Osteoblast (primary cell): ENCODE measurements at regions not wholly inside any gene's neighbourhood (a gene's known extent, or its start where the extent isn't known, plus 50 kb on each side); places are given as distances from the start of the nearest gene placed in this dataset.

Experiments
- DNase-seq: peaks from one replicate; pipeline ENCODE4 v3.0.0; 2011; ENCODE audit warnings: low spot score, mixed read lengths; ENCODE audit not compliant: insufficient read length; ENCODE audit errors: missing footprints
- H2AFZ ChIP-seq: 2 replicates; pipeline ENCODE4 v1.6.0; 2011; ENCODE audit warnings: mild to moderate bottlenecking, low read length
- H3K27ac ChIP-seq: 2 replicates; pipeline ENCODE4 v1.5.1; 2011; ENCODE audit warnings: mild to moderate bottlenecking, low read depth, low read length, moderate library complexity
- H3K27me3 ChIP-seq: 2 replicates; pipeline ENCODE4 v1.6.0; 2012; ENCODE audit warnings: mild to moderate bottlenecking, control low read depth, inconsistent platforms, low read length, moderate library complexity; ENCODE audit not compliant: insufficient read depth
- H3K36me3 ChIP-seq: 2 replicates; pipeline ENCODE4 v1.5.1; 2011; ENCODE audit warnings: mild to moderate bottlenecking, low read length, control low read depth, moderate library complexity; ENCODE audit not compliant: insufficient read depth
- H3K4me1 ChIP-seq: 2 replicates; pipeline ENCODE4 v1.5.1; 2011; ENCODE audit warnings: mild to moderate bottlenecking, low read length, control low read depth, moderate library complexity; ENCODE audit not compliant: insufficient read depth
- H3K4me2 ChIP-seq: 2 replicates; pipeline ENCODE4 v1.6.0; 2011; ENCODE audit warnings: mild to moderate bottlenecking, low read length; ENCODE audit not compliant: insufficient read depth
- H3K4me3 ChIP-seq: fragments of 200-600 bp; sonication (generic); 3 replicates; pipeline ENCODE4 v1.5.1; 2012; ENCODE audit warnings: mild to moderate bottlenecking, low read length, inconsistent platforms; ENCODE audit not compliant: insufficient read depth
- H3K79me2 ChIP-seq: 2 replicates; pipeline ENCODE4 v1.6.0; 2012; ENCODE audit warnings: mild to moderate bottlenecking, low read length, control low read depth, inconsistent platforms; ENCODE audit not compliant: insufficient read depth
- H3K9me3 ChIP-seq: 2 replicates; pipeline ENCODE4 v1.5.1; 2011; ENCODE audit warnings: low read depth, low read length, control low read depth
- H4K20me1 ChIP-seq: 2 replicates; pipeline ENCODE4 v1.6.0; 2012; ENCODE audit warnings: mild to moderate bottlenecking, low read length, control low read depth; ENCODE audit not compliant: insufficient read depth
- TF ChIP-seq, protein P1 (sequence below): IDR thresholded peaks from 2 replicates; pipeline ENCODE4 v1.5.1; 2011; ENCODE audit warnings: mild to moderate bottlenecking, low read depth, low read length, moderate library complexity; ENCODE audit errors: extremely low read depth

DNA sequence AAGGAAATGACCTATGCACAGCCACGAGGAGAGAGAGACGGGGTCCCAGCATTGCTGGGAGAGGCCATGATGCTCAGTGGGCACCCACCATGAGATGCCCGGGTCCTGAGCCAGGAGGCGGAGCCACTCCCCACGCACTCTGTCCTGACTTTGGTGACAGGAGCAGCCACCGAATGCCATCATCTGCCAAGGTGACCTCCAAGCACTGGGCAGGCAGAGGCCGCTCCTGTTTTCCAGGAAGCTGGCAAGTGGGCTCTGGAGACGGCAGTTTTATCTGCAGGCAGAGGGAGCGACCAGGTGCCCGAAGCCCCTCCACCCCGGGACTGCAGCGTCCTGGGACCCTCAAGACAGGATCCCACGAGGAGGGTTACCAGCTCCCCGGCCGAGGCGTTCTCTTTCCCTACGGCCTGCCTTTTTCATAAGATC, 453.9 kb downstream of the BRD1 start:
- no peak overlapping the region for H3K27ac ChIP-seq
- H3K27me3 ChIP-seq: no peaks in the 10 kb centered on the region
- no peaks in the 10 kb centered on the region for H3K36me3 ChIP-seq
- TF ChIP-seq, protein P1, sequence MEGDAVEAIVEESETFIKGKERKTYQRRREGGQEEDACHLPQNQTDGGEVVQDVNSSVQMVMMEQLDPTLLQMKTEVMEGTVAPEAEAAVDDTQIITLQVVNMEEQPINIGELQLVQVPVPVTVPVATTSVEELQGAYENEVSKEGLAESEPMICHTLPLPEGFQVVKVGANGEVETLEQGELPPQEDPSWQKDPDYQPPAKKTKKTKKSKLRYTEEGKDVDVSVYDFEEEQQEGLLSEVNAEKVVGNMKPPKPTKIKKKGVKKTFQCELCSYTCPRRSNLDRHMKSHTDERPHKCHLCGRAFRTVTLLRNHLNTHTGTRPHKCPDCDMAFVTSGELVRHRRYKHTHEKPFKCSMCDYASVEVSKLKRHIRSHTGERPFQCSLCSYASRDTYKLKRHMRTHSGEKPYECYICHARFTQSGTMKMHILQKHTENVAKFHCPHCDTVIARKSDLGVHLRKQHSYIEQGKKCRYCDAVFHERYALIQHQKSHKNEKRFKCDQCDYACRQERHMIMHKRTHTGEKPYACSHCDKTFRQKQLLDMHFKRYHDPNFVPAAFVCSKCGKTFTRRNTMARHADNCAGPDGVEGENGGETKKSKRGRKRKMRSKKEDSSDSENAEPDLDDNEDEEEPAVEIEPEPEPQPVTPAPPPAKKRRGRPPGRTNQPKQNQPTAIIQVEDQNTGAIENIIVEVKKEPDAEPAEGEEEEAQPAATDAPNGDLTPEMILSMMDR: no peak
- H3K4me2 ChIP-seq: no peak overlapping the region
- no peaks in the 10 kb centered on the region for H4K20me1 ChIP-seq
- H3K4me3 ChIP-seq: no peak overlapping the region
- H2AFZ ChIP-seq: no peak overlapping the region
- H3K9me3 ChIP-seq: no peaks in the 10 kb centered on the region
- no peaks in the 10 kb centered on the region for H3K79me2 ChIP-seq
- no peaks in the 10 kb centered on the region for H3K4me1 ChIP-seq
- DNase-seq: no peak

DNA sequence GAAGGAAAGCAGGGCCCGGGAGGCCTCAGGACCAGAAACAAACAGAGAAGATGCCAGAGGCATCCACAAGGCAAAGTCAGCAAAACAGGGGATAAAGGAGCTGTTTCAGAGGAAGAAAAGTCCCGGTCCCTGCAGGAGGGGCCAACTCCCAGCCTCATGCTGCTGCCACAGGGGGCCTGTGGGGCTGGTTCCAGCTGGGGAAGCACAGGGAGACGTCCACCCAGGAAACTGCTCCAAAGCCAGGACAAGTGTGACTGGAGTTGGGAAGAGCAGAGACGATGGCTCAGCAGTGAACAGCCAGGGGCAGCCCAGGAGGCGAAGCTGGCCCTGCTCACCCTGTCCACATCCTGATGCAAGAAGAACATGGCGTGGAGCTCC, 454.4 kb downstream of the BRD1 start:
- H4K20me1 ChIP-seq: no peaks in the 10 kb centered on the region
- TF ChIP-seq, protein P1: no peak
- no peak overlapping the region for H3K27ac ChIP-seq
- no peaks in the 10 kb centered on the region for H3K27me3 ChIP-seq
- no peaks in the 10 kb centered on the region for H3K4me1 ChIP-seq
- H3K4me3 ChIP-seq: no peak overlapping the region
- no peak for DNase-seq
- no peaks in the 10 kb centered on the region for H3K9me3 ChIP-seq
- no peaks in the 10 kb centered on the region for H3K79me2 ChIP-seq
- no peak overlapping the region for H2AFZ ChIP-seq
- H3K4me2 ChIP-seq: no peak overlapping the region
- H3K36me3 ChIP-seq: no peaks in the 10 kb centered on the region

DNA sequence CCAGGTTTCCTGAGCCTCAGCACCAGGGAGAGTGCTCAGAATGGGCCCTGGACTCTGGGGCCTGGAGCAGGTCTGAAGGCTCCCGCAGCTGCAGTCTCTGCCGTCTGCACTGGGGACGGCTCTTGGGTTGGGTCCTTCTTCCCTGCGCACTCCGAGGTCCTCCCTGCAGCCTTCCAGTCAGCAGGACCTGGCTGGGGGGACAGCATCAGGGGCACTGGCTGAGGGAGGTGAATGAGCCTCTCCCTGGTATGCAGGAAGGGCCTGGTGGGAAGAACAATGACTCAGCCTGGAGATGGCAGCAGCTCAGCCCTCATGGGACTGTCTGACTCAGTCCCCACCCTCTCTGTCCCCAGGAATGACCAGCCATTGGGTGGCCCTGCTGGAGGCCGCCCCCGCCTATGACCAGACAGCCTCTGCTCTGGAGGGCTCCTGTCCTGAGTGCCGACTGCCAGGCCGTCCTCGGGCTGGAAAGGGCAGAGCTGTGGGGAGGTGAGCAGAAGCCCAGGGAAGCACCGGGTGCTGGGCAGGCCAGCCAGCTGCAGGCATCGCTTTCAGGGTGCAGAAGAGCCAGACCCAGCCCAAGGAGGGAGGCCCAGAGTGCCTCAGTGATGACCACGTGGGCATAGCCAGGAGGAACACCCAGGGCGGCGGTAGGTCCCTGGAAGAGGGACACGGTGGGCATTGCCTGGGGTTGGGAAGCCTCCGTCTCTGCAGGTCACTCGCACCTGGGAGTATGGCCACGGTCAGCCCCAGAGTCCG, 455.0 kb downstream of the BRD1 start:
- no peaks in the 10 kb centered on the region for H3K36me3 ChIP-seq
- H3K27ac ChIP-seq: no peak overlapping the region
- no peaks in the 10 kb centered on the region for H3K79me2 ChIP-seq
- DNase-seq: no peak
- TF ChIP-seq, protein P1: no peak
- H3K4me3 ChIP-seq: no peak overlapping the region
- H3K27me3 ChIP-seq: no peaks in the 10 kb centered on the region
- H3K4me2 ChIP-seq: no peak overlapping the region
- H3K9me3 ChIP-seq: no peaks in the 10 kb centered on the region
- H3K4me1 ChIP-seq: no peaks in the 10 kb centered on the region
- H2AFZ ChIP-seq: no peak overlapping the region
- no peaks in the 10 kb centered on the region for H4K20me1 ChIP-seq

DNA sequence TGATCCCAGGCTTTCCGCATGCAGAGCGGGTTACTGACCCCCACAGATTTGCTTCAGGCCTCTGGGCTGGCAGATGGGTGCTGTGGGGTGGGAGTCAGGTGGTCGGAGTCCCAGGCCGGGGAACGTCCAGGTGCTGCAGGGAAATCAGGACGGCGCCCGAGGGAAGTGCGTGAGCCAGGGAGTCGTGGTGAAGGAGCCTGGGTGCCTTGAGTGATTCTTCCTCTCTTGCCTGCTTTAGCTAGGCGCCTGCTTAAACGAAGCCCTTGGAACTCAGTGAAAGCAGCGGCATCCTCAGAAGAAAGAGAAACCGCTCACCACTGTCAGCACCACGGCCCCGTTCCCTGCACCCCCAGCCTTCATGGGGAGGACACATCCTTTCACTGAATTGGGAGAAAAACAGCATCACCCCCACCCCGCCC, 455.6 kb downstream of the BRD1 start:
- H4K20me1 ChIP-seq: no peaks in the 10 kb centered on the region
- H3K4me2 ChIP-seq: no peak overlapping the region
- no peak overlapping the region for H3K27ac ChIP-seq
- H3K36me3 ChIP-seq: no peaks in the 10 kb centered on the region
- no peaks in the 10 kb centered on the region for H3K27me3 ChIP-seq
- TF ChIP-seq, protein P1: no peak
- H3K9me3 ChIP-seq: no peaks in the 10 kb centered on the region
- H3K4me3 ChIP-seq: no peak overlapping the region
- no peak for DNase-seq
- H3K79me2 ChIP-seq: no peaks in the 10 kb centered on the region
- no peaks in the 10 kb centered on the region for H3K4me1 ChIP-seq
- H2AFZ ChIP-seq: no peak overlapping the region
